Loucy (cell line): ENCODE measurements at regions not wholly inside any gene's neighbourhood (a gene's known extent, or its start where the extent isn't known, plus 50 kb on each side); places are given as distances from the start of the nearest gene placed in this dataset.

Experiments
- H2AFZ ChIP-seq: fragments of 200-600 bp; sonication (generic); 2 replicates; pipeline ENCODE4 v1.6.0; 2016; ENCODE audit warnings: antibody characterized with exemption, mild to moderate bottlenecking, low read length, moderate library complexity
- H3F3A ChIP-seq: fragments of 200-600 bp; 2 replicates; pipeline ENCODE4 v1.6.0; 2016; ENCODE audit warnings: antibody characterized with exemption, low read depth, mild to moderate bottlenecking
- H3K27me3 ChIP-seq: fragments of 200-600 bp; sonication (generic); 2 replicates; pipeline ENCODE4 v1.6.1; 2014; ENCODE audit warnings: low read length, mild to moderate bottlenecking; ENCODE audit not compliant: insufficient read depth, poor library complexity, severe bottlenecking
- H3K36me3 ChIP-seq: fragments of 200-600 bp; sonication (generic); 2 replicates; pipeline ENCODE4 v1.6.1; 2016; ENCODE audit warnings: low read length; ENCODE audit not compliant: insufficient read depth
- H3K4me1 ChIP-seq: fragments of 200-600 bp; sonication (generic); 2 replicates; pipeline ENCODE4 v1.5.1; 2014; ENCODE audit warnings: low read length, mild to moderate bottlenecking; ENCODE audit not compliant: insufficient read depth, poor library complexity, severe bottlenecking
- H3K4me2 ChIP-seq: fragments of 200-600 bp; sonication (generic); 2 replicates; pipeline ENCODE4 v1.6.0; 2014; ENCODE audit warnings: antibody characterized with exemption, low read length, low read depth, mild to moderate bottlenecking; ENCODE audit not compliant: poor library complexity, severe bottlenecking
- H3K4me3 ChIP-seq: fragments of 200-600 bp; sonication (generic); 2 replicates; pipeline ENCODE4 v1.5.1; 2014; ENCODE audit warnings: low read length, mild to moderate bottlenecking, mixed read lengths; ENCODE audit not compliant: poor library complexity, severe bottlenecking
- H3K79me2 ChIP-seq: fragments of 200-600 bp; sonication (generic); 2 replicates; pipeline ENCODE4 v1.6.1; 2014; ENCODE audit warnings: low read length; ENCODE audit not compliant: insufficient read depth
- H3K9ac ChIP-seq: fragments of 200-600 bp; sonication (generic); 2 replicates; pipeline ENCODE4 v1.6.0; 2014; ENCODE audit warnings: mild to moderate bottlenecking, low read depth, low read length, moderate library complexity; ENCODE audit not compliant: poor library complexity, severe bottlenecking
- H3K9me2 ChIP-seq: fragments of 200-600 bp; sonication (generic); replicated peaks from 2 replicates; pipeline ENCODE4 v1.6.1; 2016; ENCODE audit warnings: low read depth, low read length, mixed read lengths
- H3K9me3 ChIP-seq: fragments of 200-600 bp; sonication (generic); 2 replicates; pipeline ENCODE4 v1.6.1; 2014; ENCODE audit warnings: mild to moderate bottlenecking, antibody characterized with exemption, low read length, low read depth; ENCODE audit not compliant: insufficient read depth
- H4K20me1 ChIP-seq: fragments of 200-600 bp; sonication (generic); 2 replicates; pipeline ENCODE4 v1.6.0; 2014; ENCODE audit warnings: antibody characterized with exemption, low read length, mild to moderate bottlenecking; ENCODE audit not compliant: insufficient read depth, poor library complexity, severe bottlenecking
- EZH2phosphoT487 ChIP-seq: fragments of 200-600 bp; IDR thresholded peaks from 2 replicates; pipeline ENCODE4 v1.6.1; 2018; ENCODE audit warnings: antibody characterized with exemption, mild to moderate bottlenecking, moderate library complexity, borderline replicate concordance
- TF ChIP-seq, protein P1 (sequence below): fragments of 200-600 bp; sonication (generic); conservative IDR thresholded peaks from 2 replicates; pipeline ENCODE4 v1.5.1; 2014; ENCODE audit warnings: mild to moderate bottlenecking, antibody characterized with exemption, low read length

DNA sequence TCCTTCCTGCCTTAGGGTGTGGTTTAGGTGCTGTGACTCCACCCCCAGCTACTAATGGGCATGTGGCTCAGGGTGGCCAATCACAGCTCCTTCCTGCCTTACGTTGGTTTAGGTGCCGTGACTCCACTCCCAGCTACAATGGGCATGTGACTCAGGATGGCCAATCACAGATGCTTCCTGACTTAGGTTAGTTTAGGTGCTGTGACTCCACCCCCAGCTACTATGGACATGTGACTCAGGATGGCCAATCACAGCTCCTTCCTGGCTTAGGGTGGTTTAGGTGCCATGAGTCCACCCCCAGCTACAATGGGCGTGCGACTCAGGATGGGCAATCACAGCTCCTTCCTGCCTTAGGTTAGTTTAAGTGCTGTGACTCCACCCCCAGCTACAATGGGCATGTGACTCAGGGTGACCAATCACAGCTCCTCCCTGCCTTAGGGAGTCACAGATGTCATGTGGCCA lies 163.9 kb downstream of the TBX5 start:
- H3K27me3 ChIP-seq, result no peaks in the 10 kb centered on the region
- no peaks in the 10 kb centered on the region for H3K36me3 ChIP-seq
- H3K9ac ChIP-seq, result no peak overlapping the region
- no peak overlapping the region for H3K4me2 ChIP-seq
- H3K9me3 ChIP-seq, result no peaks in the 10 kb centered on the region; the same call in 1 of the 2 replicates
- H3K79me2 ChIP-seq, result no peaks in the 10 kb centered on the region
- no peaks in the 10 kb centered on the region for H3F3A ChIP-seq
- H3K4me3 ChIP-seq, result no peak overlapping the region
- H2AFZ ChIP-seq, result no peak overlapping the region
- no peaks in the 10 kb centered on the region for H3K4me1 ChIP-seq
- TF ChIP-seq, protein P1, sequence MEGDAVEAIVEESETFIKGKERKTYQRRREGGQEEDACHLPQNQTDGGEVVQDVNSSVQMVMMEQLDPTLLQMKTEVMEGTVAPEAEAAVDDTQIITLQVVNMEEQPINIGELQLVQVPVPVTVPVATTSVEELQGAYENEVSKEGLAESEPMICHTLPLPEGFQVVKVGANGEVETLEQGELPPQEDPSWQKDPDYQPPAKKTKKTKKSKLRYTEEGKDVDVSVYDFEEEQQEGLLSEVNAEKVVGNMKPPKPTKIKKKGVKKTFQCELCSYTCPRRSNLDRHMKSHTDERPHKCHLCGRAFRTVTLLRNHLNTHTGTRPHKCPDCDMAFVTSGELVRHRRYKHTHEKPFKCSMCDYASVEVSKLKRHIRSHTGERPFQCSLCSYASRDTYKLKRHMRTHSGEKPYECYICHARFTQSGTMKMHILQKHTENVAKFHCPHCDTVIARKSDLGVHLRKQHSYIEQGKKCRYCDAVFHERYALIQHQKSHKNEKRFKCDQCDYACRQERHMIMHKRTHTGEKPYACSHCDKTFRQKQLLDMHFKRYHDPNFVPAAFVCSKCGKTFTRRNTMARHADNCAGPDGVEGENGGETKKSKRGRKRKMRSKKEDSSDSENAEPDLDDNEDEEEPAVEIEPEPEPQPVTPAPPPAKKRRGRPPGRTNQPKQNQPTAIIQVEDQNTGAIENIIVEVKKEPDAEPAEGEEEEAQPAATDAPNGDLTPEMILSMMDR, result no peak
- no peak for TF ChIP-seq EZH2phosphoT487
- no peaks in the 10 kb centered on the region for H4K20me1 ChIP-seq
- H3K9me2 ChIP-seq, result no peaks in the 10 kb centered on the region

DNA sequence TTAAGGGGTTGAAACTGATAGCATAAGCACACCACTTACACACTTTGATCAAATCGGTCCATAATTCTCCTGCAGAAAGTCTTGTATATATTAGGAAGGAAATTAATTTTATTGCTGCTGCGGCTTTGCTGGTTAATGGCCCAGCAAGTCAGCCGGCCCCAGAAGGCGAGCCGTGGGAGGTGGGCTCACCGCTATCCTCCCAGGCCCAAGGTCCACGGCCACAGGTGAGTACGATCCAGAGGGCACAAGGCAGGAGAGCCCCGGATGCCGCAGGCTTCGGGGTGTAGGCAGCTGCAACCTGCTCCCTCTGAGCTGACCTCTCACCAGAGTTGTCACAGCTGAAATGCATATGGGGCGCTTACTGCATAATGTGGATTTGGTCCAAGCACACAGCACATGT lies 165.7 kb downstream of the TBX5 start:
- TF ChIP-seq, protein P1, result no peak
- no peak for TF ChIP-seq EZH2phosphoT487
- Histone ChIP-seq H2AFZ (no peak overlapping the region), H3K4me1 (no peaks in the 10 kb centered on the region), H3K9me2 (no peaks in the 10 kb centered on the region), H3F3A (no peaks in the 10 kb centered on the region), H3K79me2 (no peaks in the 10 kb centered on the region), H3K9ac (no peak overlapping the region), H3K9me3 (no peaks in the 10 kb centered on the region; the same call in 1 of the 2 replicates), H3K4me2 (no peak overlapping the region), H3K36me3 (no peaks in the 10 kb centered on the region), H4K20me1 (no peaks in the 10 kb centered on the region), H3K27me3 (no peaks in the 10 kb centered on the region), H3K4me3 (no peak overlapping the region)

- Histone ChIP-seq H3K9me3 (no peaks in the 10 kb centered on the region; the same call in 1 of the 2 replicates), H3K79me2 (no peaks in the 10 kb centered on the region), H3K4me3 (no peak overlapping the region), H3F3A (no peaks in the 10 kb centered on the region), H2AFZ (no peak overlapping the region), H3K9me2 (no peaks in the 10 kb centered on the region), H3K4me2 (no peak overlapping the region), H3K36me3 (no peaks in the 10 kb centered on the region), H3K9ac (no peak overlapping the region), H4K20me1 (no peaks in the 10 kb centered on the region), H3K27me3 (no peaks in the 10 kb centered on the region), H3K4me1 (no peaks in the 10 kb centered on the region)
- no peak for TF ChIP-seq EZH2phosphoT487
- TF ChIP-seq, protein P1, result no peak
Observed at GRCh38 chr12:114238808-114239207, 167.1 kb downstream of the TBX5 start.
